H9 (cell line): ENCODE measurements at regions not wholly inside any gene's neighbourhood (a gene's known extent, or its start where the extent isn't known, plus 50 kb on each side); places are given as distances from the start of the nearest gene placed in this dataset.

Experiments used
- DNase-seq: peaks from one replicate; pipeline ENCODE4 v3.0.0-alpha.2; 2017
- H2AFZ ChIP-seq: one replicate; pipeline ENCODE4 v1.6.1; 2013; ENCODE audit warnings: mild to moderate bottlenecking, low read length, control low read depth, moderate library complexity
- H2AK5ac ChIP-seq: 2 replicates; pipeline ENCODE4 v1.6.1; 2013; ENCODE audit warnings: low read length, control low read depth, mixed read lengths; ENCODE audit not compliant: insufficient read length
- H2BK120ac ChIP-seq: one replicate; pipeline ENCODE4 v1.6.1; 2013; ENCODE audit warnings: low read depth, mild to moderate bottlenecking, low read length, control low read depth, inconsistent platforms; ENCODE audit not compliant: poor library complexity, severe bottlenecking
- H2BK12ac ChIP-seq: 2 replicates; pipeline ENCODE4 v1.6.1; 2013; ENCODE audit warnings: low read length, control low read depth, mixed read lengths, low read depth; ENCODE audit not compliant: insufficient read length
- H2BK15ac ChIP-seq: 2 replicates; pipeline ENCODE4 v1.6.1; 2013; ENCODE audit warnings: low read depth, low read length, control low read depth
- H2BK20ac ChIP-seq: one replicate; pipeline ENCODE4 v1.6.1; 2013; ENCODE audit warnings: low read depth, mild to moderate bottlenecking, low read length, control low read depth, inconsistent platforms; ENCODE audit not compliant: poor library complexity, severe bottlenecking
- H2BK5ac ChIP-seq: 2 replicates; pipeline ENCODE4 v1.6.1; 2013; ENCODE audit warnings: low read length, control low read depth, mixed read lengths; ENCODE audit not compliant: insufficient read length
- H3K14ac ChIP-seq: 2 replicates; pipeline ENCODE4 v1.6.1; 2013; ENCODE audit warnings: low read length, control low read depth; ENCODE audit not compliant: insufficient read depth
- H3K18ac ChIP-seq: 2 replicates; pipeline ENCODE4 v1.6.1; 2013; ENCODE audit warnings: low read depth, mild to moderate bottlenecking, mixed read lengths, low read length, control low read depth; ENCODE audit not compliant: insufficient read length
- H3K23ac ChIP-seq: 2 replicates; pipeline ENCODE4 v1.6.1; 2013; ENCODE audit warnings: low read length, control low read depth, mixed read lengths, low read depth; ENCODE audit not compliant: insufficient read length
- H3K23me2 ChIP-seq: 2 replicates; pipeline ENCODE4 v1.6.1; 2013; ENCODE audit warnings: low read depth, mild to moderate bottlenecking, mixed read lengths, low read length, control low read depth; ENCODE audit not compliant: insufficient read length, poor library complexity, severe bottlenecking
- H3K27ac ChIP-seq: 2 replicates; pipeline ENCODE4 v1.5.1; 2013; ENCODE audit warnings: low read length, control low read depth, mixed read lengths, low read depth; ENCODE audit not compliant: insufficient read length
- H3K27me3 ChIP-seq: 2 replicates; pipeline ENCODE4 v1.6.1; 2013; ENCODE audit warnings: low read length, control low read depth, inconsistent platforms; ENCODE audit not compliant: insufficient read depth
- H3K4ac ChIP-seq: 2 replicates; pipeline ENCODE4 v1.6.1; 2013; ENCODE audit warnings: low read depth, mild to moderate bottlenecking, control low read depth, inconsistent platforms, low read length, moderate library complexity
- H3K4me1 ChIP-seq: 2 replicates; pipeline ENCODE4 v1.6.1; 2013; ENCODE audit warnings: low read length, control low read depth, inconsistent platforms; ENCODE audit not compliant: insufficient read depth
- H3K4me2 ChIP-seq: 2 replicates; pipeline ENCODE4 v1.6.1; 2013; ENCODE audit warnings: low read length, control low read depth, mixed read lengths; ENCODE audit not compliant: insufficient read length, insufficient read depth
- H3K56ac ChIP-seq: 2 replicates; pipeline ENCODE4 v1.6.1; 2013; ENCODE audit warnings: low read depth, mild to moderate bottlenecking, mixed read lengths, low read length, control low read depth; ENCODE audit not compliant: insufficient read length
- H3K79me1 ChIP-seq: 2 replicates; pipeline ENCODE4 v1.6.1; 2013; ENCODE audit warnings: low read depth, mild to moderate bottlenecking, moderate library complexity, low read length, control low read depth, inconsistent platforms; ENCODE audit not compliant: insufficient read depth, poor library complexity, severe bottlenecking
- H3K79me2 ChIP-seq: 2 replicates; pipeline ENCODE4 v1.6.1; 2013; ENCODE audit warnings: low read length, control low read depth, inconsistent platforms; ENCODE audit not compliant: insufficient read depth
- H3K9ac ChIP-seq: 2 replicates; pipeline ENCODE4 v1.6.1; 2013; ENCODE audit warnings: low read length, control low read depth, mixed read lengths; ENCODE audit not compliant: insufficient read length; ENCODE audit errors: extremely low read depth
- H3K9me3 ChIP-seq: one replicate; pipeline ENCODE4 v1.6.1; 2013; ENCODE audit warnings: low read depth, low read length, inconsistent platforms; ENCODE audit not compliant: control insufficient read depth
- H3T11ph ChIP-seq: one replicate; pipeline ENCODE4 v1.6.1; 2013; ENCODE audit warnings: mild to moderate bottlenecking, low read length, control low read depth, inconsistent platforms
- H4K20me1 ChIP-seq: one replicate; pipeline ENCODE4 v1.6.1; 2013; ENCODE audit not compliant: control insufficient read depth, insufficient read length, insufficient read depth
- H4K5ac ChIP-seq: 2 replicates; pipeline ENCODE4 v1.6.1; 2013; ENCODE audit warnings: low read depth, mild to moderate bottlenecking, mixed read lengths, low read length, control low read depth; ENCODE audit not compliant: insufficient read length
- H4K8ac ChIP-seq: replicated peaks from 2 replicates; pipeline ENCODE4 v1.6.1; 2013; ENCODE audit warnings: low read length, control low read depth, mixed read lengths, low read depth; ENCODE audit not compliant: insufficient read length
- H4K91ac ChIP-seq: 2 replicates; pipeline ENCODE4 v1.6.1; 2013; ENCODE audit warnings: low read depth, mild to moderate bottlenecking, moderate library complexity, mixed read lengths, low read length, control low read depth; ENCODE audit not compliant: insufficient read length
- H3K27ac Mint-ChIP-seq, 3 experiments: 2 replicates in 2 of 3; 3 replicates in 1 of 3; pipeline ENCODE4 v1.8.0; 2020 to 2021; ENCODE audit warnings: mixed read lengths in 3 of 3, mild to moderate bottlenecking in 1 of 3, moderate library complexity in 1 of 3
- H3K27me3 Mint-ChIP-seq: 2 replicates; pipeline ENCODE4 v1.8.0; 2021; ENCODE audit warnings: low read depth, mild to moderate bottlenecking, moderate library complexity, mixed read lengths
- H3K36me3 Mint-ChIP-seq, 3 experiments: 2 replicates in 2 of 3; 3 replicates in 1 of 3; pipeline ENCODE4 v1.8.0; 2020 to 2021; ENCODE audit warnings: low read depth in 3 of 3, mixed read lengths in 3 of 3; ENCODE audit not compliant: insufficient read depth in 1 of 3
- H3K4me1 Mint-ChIP-seq, 2 experiments: 2 replicates each; pipeline ENCODE4 v1.8.0; 2020; ENCODE audit warnings: mixed read lengths in 2 of 2
- H3K4me3 Mint-ChIP-seq, 2 experiments: 2 replicates in 1 of 2; 3 replicates in 1 of 2; pipeline ENCODE4 v1.8.0; 2020 to 2021; ENCODE audit warnings: mild to moderate bottlenecking in 2 of 2, mixed read lengths in 2 of 2, moderate library complexity in 1 of 2
- H3K9me3 Mint-ChIP-seq, 2 experiments: 2 replicates in 1 of 2; 3 replicates in 1 of 2; pipeline ENCODE4 v1.8.0; 2020; ENCODE audit warnings: mild to moderate bottlenecking in 2 of 2, mixed read lengths in 2 of 2, moderate library complexity in 1 of 2
- WGBS: extraction: QIAGEN DNeasy Blood & Tissue Kit; methylation state at CpG from one replicate; pipeline ENCODE4 v1.1.7; 2013; ENCODE audit warnings: missing lambda C conversion rate, low lambda C conversion rate, mixed read lengths; ENCODE audit not compliant: insufficient read length; ENCODE audit errors: extremely low coverage; 5-methylcytosine and 5-hydroxymethylcytosine counted together
- TF ChIP-seq, protein P1 (sequence below): fragments of 200-600 bp; sonication (generic); conservative IDR thresholded peaks from 3 replicates; pipeline ENCODE4 v1.8.0; 2021; ENCODE audit warnings: antibody characterized with exemption, mild to moderate bottlenecking

DNA sequence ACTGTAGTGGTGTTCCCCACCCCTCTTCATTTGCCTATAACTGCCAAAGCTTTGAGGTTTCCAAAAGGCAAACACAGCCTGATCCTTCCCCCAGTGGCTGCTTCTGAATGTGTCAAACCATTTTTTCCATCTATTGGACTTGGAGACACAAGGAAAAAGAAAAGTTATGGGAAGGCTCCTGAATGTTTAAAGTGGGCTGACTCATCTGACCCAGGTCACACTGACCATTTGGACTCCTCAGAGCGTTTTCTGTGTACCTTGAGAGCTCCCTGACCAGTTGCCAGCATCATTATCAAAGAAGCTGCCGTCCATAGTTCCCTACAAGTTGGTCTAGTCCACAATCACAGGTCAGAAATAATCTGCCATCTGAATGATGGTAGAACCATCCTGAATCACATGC is 123.4 kb upstream of the COL3A1 start:
- no peak overlapping the region for H2AFZ ChIP-seq
- WGBS = no CpG with 5 or more reads among the region's 2 CpGs
- TF ChIP-seq, protein P1, sequence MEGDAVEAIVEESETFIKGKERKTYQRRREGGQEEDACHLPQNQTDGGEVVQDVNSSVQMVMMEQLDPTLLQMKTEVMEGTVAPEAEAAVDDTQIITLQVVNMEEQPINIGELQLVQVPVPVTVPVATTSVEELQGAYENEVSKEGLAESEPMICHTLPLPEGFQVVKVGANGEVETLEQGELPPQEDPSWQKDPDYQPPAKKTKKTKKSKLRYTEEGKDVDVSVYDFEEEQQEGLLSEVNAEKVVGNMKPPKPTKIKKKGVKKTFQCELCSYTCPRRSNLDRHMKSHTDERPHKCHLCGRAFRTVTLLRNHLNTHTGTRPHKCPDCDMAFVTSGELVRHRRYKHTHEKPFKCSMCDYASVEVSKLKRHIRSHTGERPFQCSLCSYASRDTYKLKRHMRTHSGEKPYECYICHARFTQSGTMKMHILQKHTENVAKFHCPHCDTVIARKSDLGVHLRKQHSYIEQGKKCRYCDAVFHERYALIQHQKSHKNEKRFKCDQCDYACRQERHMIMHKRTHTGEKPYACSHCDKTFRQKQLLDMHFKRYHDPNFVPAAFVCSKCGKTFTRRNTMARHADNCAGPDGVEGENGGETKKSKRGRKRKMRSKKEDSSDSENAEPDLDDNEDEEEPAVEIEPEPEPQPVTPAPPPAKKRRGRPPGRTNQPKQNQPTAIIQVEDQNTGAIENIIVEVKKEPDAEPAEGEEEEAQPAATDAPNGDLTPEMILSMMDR = no peak
- no peak overlapping the region for H2AK5ac ChIP-seq
- no peaks in the 10 kb centered on the region for H3K79me1 ChIP-seq
- H3K27me3 ChIP-seq = no peaks in the 10 kb centered on the region
- no peak overlapping the region for H3K23ac ChIP-seq
- H4K8ac ChIP-seq = no peak overlapping the region
- no peak overlapping the region for H2BK5ac ChIP-seq
- H3K9me3 Mint-ChIP-seq = peaks cover 0 to 3% of the 10 kb centered on the region in 2 experiments; a peak in 1 of 5 replicates
- H3K23me2 ChIP-seq = no peaks in the 10 kb centered on the region
- no peak overlapping the region for H3K18ac ChIP-seq
- H4K91ac ChIP-seq = no peak overlapping the region
- no peak overlapping the region for H3T11ph ChIP-seq
- no peak overlapping the region for H2BK20ac ChIP-seq
- H3K4ac ChIP-seq = no peak overlapping the region
- no peak overlapping the region for H3K27ac Mint-ChIP-seq
- no peak overlapping the region for H2BK15ac ChIP-seq
- H3K27me3 Mint-ChIP-seq = no peaks in the 10 kb centered on the region
- H3K36me3 Mint-ChIP-seq = no peaks in the 10 kb centered on the region
- H3K9me3 ChIP-seq = no peaks in the 10 kb centered on the region
- no peak overlapping the region for H3K9ac ChIP-seq
- no peaks in the 10 kb centered on the region for H3K79me2 ChIP-seq
- H2BK120ac ChIP-seq = no peak overlapping the region
- H3K27ac ChIP-seq = no peak overlapping the region
- no peaks in the 10 kb centered on the region for H3K4me1 ChIP-seq
- H3K4me1 Mint-ChIP-seq = no peaks in the 10 kb centered on the region
- H4K5ac ChIP-seq = no peak overlapping the region
- H3K56ac ChIP-seq = no peak overlapping the region
- no peak overlapping the region for H3K14ac ChIP-seq
- DNase-seq = no peak
- no peak overlapping the region for H2BK12ac ChIP-seq
- no peak overlapping the region for H3K4me2 ChIP-seq
- H4K20me1 ChIP-seq = no peaks in the 10 kb centered on the region
- H3K4me3 Mint-ChIP-seq = no peak overlapping the region
